ENCODE measurements at regions not wholly inside any gene's neighbourhood (a gene's known extent, or its start where the extent isn't known, plus 50 kb on each side); places are given as distances from the start of the nearest gene placed in this dataset.
"Not testable (repeated sequence)": the region's sequence is repeated elsewhere in the genome, so short reads cannot be mapped to it uniquely, and the experiment has no call there.

GRCh38 chr14:21894898-21895194 is 221.2 kb upstream of the OR4E1 start:
- TF ChIP-seq, protein P1, sequence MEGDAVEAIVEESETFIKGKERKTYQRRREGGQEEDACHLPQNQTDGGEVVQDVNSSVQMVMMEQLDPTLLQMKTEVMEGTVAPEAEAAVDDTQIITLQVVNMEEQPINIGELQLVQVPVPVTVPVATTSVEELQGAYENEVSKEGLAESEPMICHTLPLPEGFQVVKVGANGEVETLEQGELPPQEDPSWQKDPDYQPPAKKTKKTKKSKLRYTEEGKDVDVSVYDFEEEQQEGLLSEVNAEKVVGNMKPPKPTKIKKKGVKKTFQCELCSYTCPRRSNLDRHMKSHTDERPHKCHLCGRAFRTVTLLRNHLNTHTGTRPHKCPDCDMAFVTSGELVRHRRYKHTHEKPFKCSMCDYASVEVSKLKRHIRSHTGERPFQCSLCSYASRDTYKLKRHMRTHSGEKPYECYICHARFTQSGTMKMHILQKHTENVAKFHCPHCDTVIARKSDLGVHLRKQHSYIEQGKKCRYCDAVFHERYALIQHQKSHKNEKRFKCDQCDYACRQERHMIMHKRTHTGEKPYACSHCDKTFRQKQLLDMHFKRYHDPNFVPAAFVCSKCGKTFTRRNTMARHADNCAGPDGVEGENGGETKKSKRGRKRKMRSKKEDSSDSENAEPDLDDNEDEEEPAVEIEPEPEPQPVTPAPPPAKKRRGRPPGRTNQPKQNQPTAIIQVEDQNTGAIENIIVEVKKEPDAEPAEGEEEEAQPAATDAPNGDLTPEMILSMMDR (IDR thresholded peaks at IDR 0.05): not testable (repeated sequence)
- TF ChIP-seq POLR2A (IDR thresholded peaks at IDR 0.05): not testable (repeated sequence)
